ENCODE measurements at regions not wholly inside any gene's neighbourhood (a gene's known extent, or its start where the extent isn't known, plus 50 kb on each side); places are given as distances from the start of the nearest gene placed in this dataset.

GRCh38 chr10:93150289-93150688 lies 76.6 kb downstream of the CYP26A1 start:
- TF ChIP-seq POLR2AphosphoS5 (IDR thresholded peaks at IDR 0.05; ENCODE audit: insufficient read depth, low read depth, low read length) (no peak), CTCF (IDR thresholded peaks at IDR 0.05; ENCODE audit: extremely low read depth in 1 of 2, insufficient read depth in 1 of 2, low read depth in 1 of 2, low read length in 2 of 2) (no peak), POLR2A (IDR thresholded peaks at IDR 0.05; ENCODE audit: low read depth, low read length) (no peak), EZH2 (IDR thresholded peaks at IDR 0.05; ENCODE audit: borderline replicate concordance, low read depth, low read length, severe bottlenecking) (no peak), MYC (IDR thresholded peaks at IDR 0.05; ENCODE audit: low read depth, low read length) (no peak), FOS (IDR thresholded peaks at IDR 0.05; ENCODE audit: borderline replicate concordance, insufficient read depth, low read length) (no peak), GATA2 (IDR thresholded peaks at IDR 0.05; ENCODE audit: insufficient read depth, insufficient read length, low read depth, low read length) (no peak), JUN (IDR thresholded peaks at IDR 0.05; ENCODE audit: borderline replicate concordance, insufficient read depth, insufficient read length, low read depth) (no peak)
